ENCODE measurements at regions not wholly inside any gene's neighbourhood (a gene's known extent, or its start where the extent isn't known, plus 50 kb on each side); places are given as distances from the start of the nearest gene placed in this dataset.

GRCh38 chr10:33697016-33697415 lies 362.5 kb upstream of the NRP1 start:
- TF ChIP-seq CTCF (conservative IDR thresholded peaks at IDR 0.05; ENCODE audit: low read length) = no peak
- no peak for TF ChIP-seq EZH2phosphoT487 (IDR thresholded peaks at IDR 0.05; ENCODE audit: borderline replicate concordance)
